ENCODE measurements at regions not wholly inside any gene's neighbourhood (a gene's known extent, or its start where the extent isn't known, plus 50 kb on each side); places are given as distances from the start of the nearest gene placed in this dataset.

GRCh38 chrX:33465137-33465536 is 253.8 kb upstream of the DMD start:
- DNase-seq (ENCODE audit: low read depth in 2 of 2) = no peak

DNA sequence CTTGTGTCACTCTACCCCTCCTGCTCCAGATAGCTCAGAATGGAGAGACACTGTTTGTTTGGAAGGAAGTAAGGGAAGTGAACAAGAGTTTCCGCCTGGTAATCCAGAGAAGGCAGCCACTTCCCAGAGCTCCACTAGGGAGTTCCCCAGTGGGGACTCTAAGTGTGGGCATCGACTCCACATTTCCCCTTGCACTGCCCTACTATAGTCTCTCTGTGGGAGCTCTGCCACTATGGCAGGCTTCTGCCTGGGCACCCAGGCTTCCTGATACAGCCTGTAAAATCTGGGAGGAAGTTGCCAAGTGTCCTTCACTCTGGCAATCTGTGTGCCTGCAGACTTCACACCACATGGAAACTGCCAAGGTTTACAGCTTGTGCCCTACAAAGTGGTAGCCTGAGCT is 245.8 kb upstream of the DMD start:
- no peak for DNase-seq (ENCODE audit: low read depth in 2 of 2)

DNA sequence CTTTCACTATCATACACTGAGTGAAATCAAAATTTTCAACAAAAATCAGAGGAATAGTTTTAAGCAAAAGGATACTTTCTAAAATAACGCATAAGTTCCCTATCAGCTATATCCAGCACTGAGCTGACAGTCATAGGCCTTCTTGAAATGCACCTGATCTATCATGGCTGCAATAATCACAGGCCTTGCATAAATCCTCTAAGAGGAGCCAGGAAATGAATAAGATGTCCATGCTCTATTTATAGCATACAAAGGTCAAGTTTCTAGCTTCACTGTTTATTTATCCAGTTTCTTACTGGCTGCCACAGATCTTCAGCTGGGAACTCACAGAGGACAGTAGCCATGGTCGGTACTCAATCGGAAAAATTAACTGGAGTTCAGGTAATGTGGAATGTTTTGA is 235.9 kb upstream of the DMD start:
- no peak for DNase-seq (ENCODE audit: low read depth in 2 of 2)

DNA sequence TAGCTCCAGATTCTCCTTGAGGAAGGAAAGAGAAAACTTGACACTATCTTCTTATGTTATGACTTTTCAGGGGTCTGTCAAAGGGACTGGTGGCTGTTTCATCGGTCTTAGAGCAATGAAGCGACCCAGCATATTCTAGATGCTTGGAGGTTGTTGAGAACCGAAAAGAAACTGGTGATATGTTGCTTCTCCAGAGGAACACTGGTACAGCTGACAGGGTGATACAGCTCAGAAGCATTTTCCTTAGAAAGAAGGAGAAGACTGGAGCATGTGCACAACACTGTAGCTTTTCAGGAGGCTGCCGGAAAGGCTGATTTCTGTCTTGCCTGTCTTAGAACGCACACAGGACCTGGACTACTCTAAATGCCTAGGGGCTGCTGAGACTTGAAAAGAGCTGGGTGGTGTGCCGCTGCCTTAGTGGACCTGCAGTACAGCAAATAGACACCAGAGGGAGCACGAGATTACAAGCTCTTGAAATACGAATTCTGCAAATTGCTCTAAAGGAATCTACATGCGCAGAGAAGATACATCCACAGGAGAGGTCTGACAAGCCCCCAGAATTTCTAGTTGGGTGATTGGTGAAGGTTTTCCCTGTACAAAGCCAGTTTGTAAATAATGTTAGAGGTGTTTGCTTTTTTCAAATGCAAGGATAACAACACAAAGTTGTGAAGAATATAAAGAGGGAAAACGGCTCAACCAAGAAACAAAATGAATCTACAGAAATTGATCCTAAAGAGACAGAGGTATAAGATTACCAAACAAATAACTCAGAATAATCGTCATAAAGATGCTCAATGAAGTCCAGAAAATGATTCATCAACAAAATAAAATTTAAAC is 223.1 kb upstream of the DMD start:
- peak; percentile 39 to 64 for DNase-seq (ENCODE audit: low read depth in 2 of 2)

DNA sequence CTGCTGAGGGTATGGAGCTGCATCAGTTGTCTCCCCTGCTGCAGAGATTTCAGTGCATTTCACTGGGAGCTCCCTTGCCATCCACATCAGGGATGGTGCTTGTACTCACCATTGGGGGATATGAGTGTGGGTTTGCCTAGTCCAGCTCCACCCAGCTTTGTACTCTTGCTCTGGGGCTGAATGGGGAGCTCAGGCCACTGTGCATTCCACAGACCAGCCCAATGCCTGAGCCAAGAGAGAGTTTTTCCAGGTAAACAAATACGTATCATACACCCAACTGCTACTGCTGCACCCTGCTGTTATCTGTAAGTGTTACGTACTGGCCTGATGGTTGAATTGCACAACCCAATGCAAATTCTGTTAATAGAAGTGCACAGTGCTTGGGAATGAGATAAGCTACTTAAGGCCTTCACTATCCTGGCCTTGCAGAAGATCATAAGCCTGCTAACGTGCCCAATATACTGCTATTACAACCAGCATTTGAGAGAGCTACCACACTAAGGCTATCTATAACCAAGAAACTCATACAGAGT is 205.0 kb upstream of the DMD start:
- no peak for DNase-seq (ENCODE audit: low read depth in 2 of 2)

GRCh38 chrX:33415459-33415858 is 204.1 kb upstream of the DMD start:
- no peak for DNase-seq (ENCODE audit: low read depth in 2 of 2)

DNA sequence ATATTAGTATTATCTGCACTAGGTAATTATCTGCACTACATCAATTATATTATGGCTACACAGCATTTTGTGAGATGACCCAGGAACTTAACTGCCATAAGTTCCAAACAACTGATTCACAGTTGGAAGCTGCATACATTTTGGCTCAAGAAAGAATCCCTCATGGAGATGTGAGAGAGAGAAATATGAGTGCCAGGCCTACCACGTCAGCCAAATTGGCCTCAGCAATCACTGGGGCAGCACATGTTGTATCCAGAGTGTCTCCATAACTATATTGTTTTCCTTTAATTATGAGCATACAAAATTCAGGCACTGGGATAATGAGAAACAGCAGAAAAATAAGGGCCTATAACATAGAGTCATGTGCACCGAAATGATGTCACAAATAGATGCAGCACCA is 174.2 kb upstream of the DMD start:
- DNase-seq (ENCODE audit: low read depth in 2 of 2) = no peak

- DNase-seq (ENCODE audit: low read depth in 2 of 2) = no peak
Measured at GRCh38 chrX:33379839-33380238, 168.5 kb upstream of the DMD start.

- no peak for DNase-seq (ENCODE audit: low read depth in 2 of 2)
Measured at GRCh38 chrX:33357606-33358005, 146.3 kb upstream of the DMD start.

DNA sequence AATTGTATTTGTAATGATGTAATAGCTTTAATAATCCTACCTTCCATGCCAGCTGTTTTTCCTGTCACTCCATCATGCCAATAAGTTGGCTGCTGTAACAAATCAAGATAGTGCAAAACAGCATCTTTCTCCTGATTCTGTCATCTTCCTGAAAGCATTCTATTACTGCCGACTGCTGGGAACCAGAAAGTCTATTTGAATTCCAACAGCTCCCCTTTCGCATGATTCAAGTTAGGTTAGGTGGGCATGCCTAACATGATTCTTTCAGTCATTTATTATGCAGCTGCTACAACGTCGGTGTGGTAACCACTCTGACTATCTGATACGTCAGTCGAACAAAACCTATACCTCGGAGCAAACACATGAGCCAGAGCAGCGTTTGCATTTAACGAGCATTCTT is 127.9 kb upstream of the DMD start:
- no peak for DNase-seq (ENCODE audit: low read depth in 2 of 2)

DNA sequence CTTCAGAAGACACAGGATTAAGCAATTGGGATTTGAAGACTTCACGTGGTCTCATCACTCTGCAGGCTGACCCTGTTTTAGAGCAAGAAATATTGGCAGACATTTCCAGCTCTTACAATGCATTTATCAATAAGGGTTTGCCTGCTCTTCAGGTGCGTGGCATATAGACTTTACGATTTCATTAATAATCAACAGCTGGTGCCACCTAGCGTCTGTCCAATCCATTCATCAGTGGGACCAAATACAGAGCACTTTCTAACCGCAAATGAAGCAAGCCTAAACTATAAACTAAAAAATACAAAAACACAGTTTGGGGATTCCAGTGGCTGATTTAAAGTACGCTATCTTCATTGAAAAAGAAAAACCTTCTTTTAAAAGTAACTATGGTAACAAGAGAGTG is 125.4 kb upstream of the DMD start:
- DNase-seq (ENCODE audit: low read depth in 2 of 2) = peak; percentile 5 to 6

- DNase-seq (ENCODE audit: low read depth in 2 of 2) = no peak
Measured at GRCh38 chrX:33333271-33333670, 121.9 kb upstream of the DMD start.

- DNase-seq (ENCODE audit: low read depth in 2 of 2) = no peak
Measured at GRCh38 chrX:33330798-33331197, 119.4 kb upstream of the DMD start.

DNA sequence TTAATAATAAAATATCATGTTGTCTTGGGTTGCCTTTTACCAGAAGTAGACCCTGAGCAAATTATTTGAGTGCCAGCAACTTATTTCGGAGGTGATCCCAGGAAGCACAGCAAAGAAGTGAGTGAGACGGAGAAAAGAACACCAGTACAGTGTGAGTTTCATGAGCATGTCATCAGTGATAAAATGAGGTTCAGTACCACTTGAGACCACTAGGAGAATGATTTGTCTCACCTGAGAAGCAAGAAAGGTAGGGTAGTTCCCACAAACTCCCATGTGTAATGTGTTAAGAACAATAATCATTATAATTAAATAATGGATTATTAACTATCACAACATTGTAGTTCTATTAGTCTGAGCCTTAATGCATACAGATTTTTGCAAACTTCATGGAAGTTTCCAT is 112.8 kb upstream of the DMD start:
- no peak for DNase-seq (ENCODE audit: low read depth in 2 of 2)

DNA sequence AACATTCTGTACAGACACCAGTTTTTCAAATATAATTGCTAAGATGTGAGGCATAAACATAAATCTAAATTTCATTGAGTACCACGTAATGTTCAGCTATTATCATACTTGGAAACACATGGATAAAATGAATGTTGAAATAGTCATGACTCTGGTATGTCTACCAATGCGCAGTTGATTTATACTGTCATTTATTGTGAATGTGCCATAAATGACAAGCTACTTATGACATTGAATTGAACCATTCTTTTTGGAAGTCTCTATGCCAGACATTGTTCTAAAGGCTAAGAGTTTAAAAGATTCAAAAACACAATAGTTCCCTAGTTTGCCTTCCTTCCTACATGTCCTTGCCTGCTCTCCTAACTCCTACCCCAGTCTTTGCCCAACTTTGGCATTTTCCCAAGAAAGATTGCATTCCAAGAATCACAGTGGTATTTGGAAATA is 96.6 kb upstream of the DMD start:
- DNase-seq (ENCODE audit: low read depth in 2 of 2) = no peak

DNA sequence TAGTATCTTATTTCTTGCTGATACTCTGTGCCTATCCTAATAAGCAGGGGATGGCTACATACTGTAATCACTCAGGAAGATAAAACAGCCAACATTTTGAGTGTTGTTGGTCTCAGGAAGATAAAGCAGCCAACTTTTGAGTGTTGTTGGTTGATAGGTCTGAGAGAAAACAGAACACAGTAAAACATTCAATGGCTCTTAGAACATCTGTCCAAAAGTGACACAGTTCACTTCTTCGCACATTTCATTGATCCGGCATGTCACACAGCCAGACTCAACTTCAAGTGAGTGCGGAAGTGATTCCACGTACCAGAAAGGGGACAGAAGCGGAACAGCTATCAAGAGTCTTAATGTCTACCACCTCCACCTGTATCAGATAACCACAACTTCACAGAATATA is 87.3 kb upstream of the DMD start:
- no peak for DNase-seq (ENCODE audit: low read depth in 2 of 2)

DNA sequence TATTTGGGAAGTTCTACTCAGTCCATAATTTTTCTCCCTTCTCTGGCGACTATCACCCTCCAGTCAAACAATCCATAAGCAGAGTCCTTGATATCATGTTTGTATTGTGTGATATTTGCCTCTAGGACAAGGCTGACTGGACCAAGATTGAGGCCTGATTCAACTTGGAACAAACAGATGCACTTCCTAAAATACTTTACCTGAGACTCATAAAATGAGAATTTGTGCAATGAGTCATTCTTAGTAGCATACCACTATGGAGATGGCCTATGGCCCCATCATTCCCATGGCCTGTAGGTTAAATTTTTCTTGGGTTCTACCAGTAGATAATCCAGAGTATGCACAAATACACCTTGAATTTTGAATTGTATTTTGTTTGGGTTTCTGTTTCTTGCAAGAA is 74.2 kb upstream of the DMD start:
- DNase-seq (ENCODE audit: low read depth in 2 of 2) = no peak

DNA sequence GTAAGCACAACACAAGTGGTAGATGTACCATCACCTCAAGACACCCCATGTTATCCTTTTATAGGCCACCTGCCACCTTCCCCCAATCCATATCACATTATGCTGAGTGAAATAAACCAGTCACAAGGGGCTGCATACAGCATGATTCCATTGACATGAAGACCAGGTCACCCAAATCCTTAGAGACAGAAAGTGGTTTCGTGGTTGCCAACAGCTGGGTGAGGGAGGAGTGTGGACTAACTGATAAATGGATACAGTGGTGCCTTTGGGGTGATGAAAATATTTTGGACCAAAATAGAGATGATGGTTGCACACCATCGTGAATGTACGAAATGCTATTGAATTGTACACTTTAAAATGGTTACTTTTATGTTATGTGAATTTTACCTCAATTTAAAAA is 65.7 kb upstream of the DMD start:
- DNase-seq (ENCODE audit: low read depth in 2 of 2) = no peak

DNA sequence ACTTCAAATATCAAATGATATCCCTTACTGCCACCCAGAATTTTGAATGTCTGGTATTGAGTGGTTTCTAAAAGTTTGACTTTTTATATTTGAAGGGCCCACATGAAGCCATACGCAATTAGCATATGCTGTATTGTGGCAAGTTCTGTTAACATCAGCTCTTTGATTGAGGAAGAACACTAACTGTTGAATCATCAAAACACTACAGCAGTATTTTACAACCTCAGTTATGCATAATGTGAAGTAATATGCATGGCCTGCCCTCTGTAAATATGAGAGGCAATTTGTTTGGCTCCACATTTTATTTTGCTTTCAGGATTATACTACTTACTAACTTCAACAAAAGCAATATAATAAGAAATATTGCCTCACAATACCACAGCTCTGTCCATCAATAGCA is 62.2 kb upstream of the DMD start:
- DNase-seq (ENCODE audit: low read depth in 2 of 2) = no peak

DNA sequence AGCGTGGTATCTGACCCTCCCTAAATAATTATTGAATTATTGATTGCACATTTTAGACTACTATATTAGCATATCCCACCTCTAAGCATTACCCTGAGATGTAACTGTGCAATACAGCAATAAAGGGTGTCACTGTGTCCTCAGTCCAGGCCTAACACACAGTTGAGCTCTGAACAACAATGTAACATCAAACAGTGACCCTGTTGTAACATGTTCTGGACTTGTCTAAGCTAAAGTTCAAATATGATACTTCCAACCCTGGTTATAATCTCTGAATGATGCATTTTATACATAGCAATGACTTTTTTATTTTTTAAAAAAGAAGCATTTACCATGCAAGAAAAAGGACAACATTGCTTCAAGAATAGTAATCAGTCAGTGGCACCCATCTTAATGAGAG is 61.6 kb upstream of the DMD start:
- no peak for DNase-seq (ENCODE audit: low read depth in 2 of 2)

All from lung microvascular endothelial cell (primary cell).